Breast epithelium (tissue), 4 donors: ENCODE measurements at regions not wholly inside any gene's neighbourhood (a gene's known extent, or its start where the extent isn't known, plus 50 kb on each side); places are given as distances from the start of the nearest gene placed in this dataset.

Experiments
- DNase-seq, 2 donors: peaks; one replicate each; pipeline ENCODE4 v3.0.0-alpha.2; 2019; ENCODE audit warnings: low spot score in 2 of 2
- H3K27ac ChIP-seq, 2 donors: fragments of 200-600 bp; sonication (generic) in 1 of 2; one replicate each; pipeline ENCODE4 v1.5.1; 2016 to 2019; ENCODE audit warnings: mild to moderate bottlenecking in 1 of 2
- H3K27me3 ChIP-seq, 2 donors: fragments of 200-600 bp; sonication (generic) in 1 of 2; one replicate each; pipeline versions ENCODE4 v1.5.1 to v1.6.0; 2017 to 2019; ENCODE audit warnings: control low read depth in 1 of 2, mild to moderate bottlenecking in 1 of 2
- H3K36me3 ChIP-seq: fragments of 200-600 bp; one replicate; pipeline ENCODE4 v1.5.1; 2019
- H3K4me1 ChIP-seq, 2 donors: fragments of 200-600 bp; sonication (generic); one replicate each; pipeline ENCODE4 v1.5.1; 2016 to 2019; ENCODE audit warnings: control low read depth in 1 of 2
- H3K4me3 ChIP-seq, 3 donors: fragments of 200-600 bp; sonication (generic); 1 replicate in 2 of 3; 2 replicates in 1 of 3; pipeline ENCODE4 v1.5.1; 2016 to 2019; ENCODE audit warnings: mild to moderate bottlenecking in 3 of 3, moderate library complexity in 2 of 3
- H3K9me3 ChIP-seq, 2 donors: fragments of 200-600 bp; sonication (generic) in 1 of 2; one replicate each; pipeline ENCODE4 v1.5.1; 2016 to 2019; ENCODE audit warnings: control low read depth in 1 of 2
- POLR2A ChIP-seq: fragments of 450-650 bp; IDR thresholded peaks from one replicate; pipeline ENCODE4 v1.6.1; 2016; ENCODE audit warnings: antibody characterized with exemption, mild to moderate bottlenecking, moderate library complexity
- POLR2AphosphoS5 ChIP-seq, 3 donors: sonication (generic); formaldehyde crosslinking; IDR thresholded peaks; one replicate each; pipeline ENCODE4 v1.6.1; 2017; ENCODE audit warnings: antibody characterized with exemption in 3 of 3
- intact Hi-C: fragments of 100-400 bp; cut with DNase I; formaldehyde crosslinking; loops from one replicate; pipeline ENCODE4 v1.15.1; 2023; ENCODE audit warnings: low total_unique reads
- TF ChIP-seq, protein P1 (sequence below), 3 donors: fragments of 450-650 bp; IDR thresholded peaks; one replicate each; pipeline ENCODE4 v1.5.1; 2016 to 2017; ENCODE audit warnings: antibody characterized with exemption in 3 of 3, mild to moderate bottlenecking in 3 of 3, moderate library complexity in 3 of 3

DNA sequence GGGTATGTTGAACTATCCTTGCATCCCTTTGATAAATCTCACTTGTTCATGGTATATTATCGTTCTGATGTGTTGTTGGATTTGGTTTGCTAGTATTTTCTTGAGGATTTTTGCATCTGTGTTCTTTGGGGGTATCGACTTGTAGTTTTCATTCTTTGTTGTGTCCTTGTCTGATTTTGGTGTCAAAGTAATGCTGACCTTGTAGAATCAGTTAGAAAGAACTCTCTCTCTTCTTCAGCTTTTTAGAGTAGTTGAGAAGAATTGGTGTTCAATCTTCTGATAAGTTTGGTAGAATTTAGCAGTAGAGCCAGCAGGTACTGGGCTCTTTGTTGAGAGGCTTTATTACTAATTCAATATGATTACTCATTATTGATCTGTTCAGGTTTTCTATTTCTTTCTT, 707.2 kb upstream of the LRFN5 start:
- H3K9me3 ChIP-seq: no peaks in the 10 kb centered on the region
- no peaks in the 10 kb centered on the region for H3K4me1 ChIP-seq
- TF ChIP-seq POLR2AphosphoS5 (IDR thresholded peaks at IDR 0.05) (no peak), POLR2A (no peak)
- TF ChIP-seq, protein P1, sequence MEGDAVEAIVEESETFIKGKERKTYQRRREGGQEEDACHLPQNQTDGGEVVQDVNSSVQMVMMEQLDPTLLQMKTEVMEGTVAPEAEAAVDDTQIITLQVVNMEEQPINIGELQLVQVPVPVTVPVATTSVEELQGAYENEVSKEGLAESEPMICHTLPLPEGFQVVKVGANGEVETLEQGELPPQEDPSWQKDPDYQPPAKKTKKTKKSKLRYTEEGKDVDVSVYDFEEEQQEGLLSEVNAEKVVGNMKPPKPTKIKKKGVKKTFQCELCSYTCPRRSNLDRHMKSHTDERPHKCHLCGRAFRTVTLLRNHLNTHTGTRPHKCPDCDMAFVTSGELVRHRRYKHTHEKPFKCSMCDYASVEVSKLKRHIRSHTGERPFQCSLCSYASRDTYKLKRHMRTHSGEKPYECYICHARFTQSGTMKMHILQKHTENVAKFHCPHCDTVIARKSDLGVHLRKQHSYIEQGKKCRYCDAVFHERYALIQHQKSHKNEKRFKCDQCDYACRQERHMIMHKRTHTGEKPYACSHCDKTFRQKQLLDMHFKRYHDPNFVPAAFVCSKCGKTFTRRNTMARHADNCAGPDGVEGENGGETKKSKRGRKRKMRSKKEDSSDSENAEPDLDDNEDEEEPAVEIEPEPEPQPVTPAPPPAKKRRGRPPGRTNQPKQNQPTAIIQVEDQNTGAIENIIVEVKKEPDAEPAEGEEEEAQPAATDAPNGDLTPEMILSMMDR (IDR thresholded peaks at IDR 0.05): no peak
- no peak overlapping the region for H3K4me3 ChIP-seq
- intact Hi-C loops: no loop called here
- H3K27ac ChIP-seq: no peak overlapping the region
- no peaks in the 10 kb centered on the region for H3K36me3 ChIP-seq
- DNase-seq: no peak
- H3K27me3 ChIP-seq: no peaks in the 10 kb centered on the region

DNA sequence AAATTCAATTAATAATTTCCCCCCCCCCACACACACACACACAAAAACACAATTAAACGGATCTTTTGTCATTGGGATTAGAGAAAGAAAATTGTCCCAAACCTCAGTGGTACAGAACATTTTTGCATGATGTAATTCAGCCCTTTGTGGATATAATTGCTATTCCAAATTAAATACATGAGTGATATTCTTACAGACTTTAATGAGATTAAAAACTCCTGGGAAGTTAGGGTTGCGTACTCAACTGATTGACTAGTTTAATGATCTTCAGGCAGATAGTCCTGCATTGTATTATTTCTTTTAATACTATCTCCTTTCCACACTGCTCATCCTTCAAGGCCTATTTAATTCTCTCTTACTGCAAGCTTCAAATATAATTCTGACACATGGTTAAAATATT, 711.8 kb upstream of the LRFN5 start:
- H3K36me3 ChIP-seq: no peaks in the 10 kb centered on the region
- intact Hi-C loops: no loop called here
- H3K27ac ChIP-seq: no peak overlapping the region
- H3K9me3 ChIP-seq: no peaks in the 10 kb centered on the region
- DNase-seq: no peak
- no peaks in the 10 kb centered on the region for H3K27me3 ChIP-seq
- TF ChIP-seq POLR2A (no peak), POLR2AphosphoS5 (IDR thresholded peaks at IDR 0.05) (no peak)
- H3K4me3 ChIP-seq: no peak overlapping the region
- H3K4me1 ChIP-seq: no peaks in the 10 kb centered on the region

DNA sequence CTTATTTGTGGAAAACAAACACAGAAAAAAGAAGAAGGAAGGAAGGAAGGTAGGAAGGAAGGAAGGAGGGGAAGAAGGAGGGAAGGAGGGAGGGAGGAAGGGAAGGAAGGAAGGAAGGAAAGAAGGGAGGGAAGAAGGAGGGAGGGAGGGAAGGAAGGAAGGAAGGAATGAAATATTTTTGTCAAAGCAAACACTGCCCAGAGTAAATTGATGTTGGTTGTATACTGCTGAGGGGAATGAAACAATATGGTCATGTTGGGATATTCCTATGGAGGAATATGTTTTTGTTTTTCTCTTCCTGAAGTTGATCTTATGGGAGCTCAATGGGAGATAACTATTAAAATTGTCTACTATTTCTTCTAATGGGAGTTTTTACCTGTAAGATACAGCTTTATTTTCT, 717.5 kb upstream of the LRFN5 start:
- no peak overlapping the region for H3K27ac ChIP-seq
- intact Hi-C loops: no loop called here
- H3K36me3 ChIP-seq: no peaks in the 10 kb centered on the region
- H3K4me1 ChIP-seq: no peaks in the 10 kb centered on the region
- H3K27me3 ChIP-seq: no peaks in the 10 kb centered on the region
- H3K9me3 ChIP-seq: no peaks in the 10 kb centered on the region
- DNase-seq: no peak
- H3K4me3 ChIP-seq: no peak overlapping the region
- TF ChIP-seq POLR2A: no peak
- TF ChIP-seq POLR2AphosphoS5 (IDR thresholded peaks at IDR 0.05): no peak
- TF ChIP-seq, protein P1 (IDR thresholded peaks at IDR 0.05): no peak

DNA sequence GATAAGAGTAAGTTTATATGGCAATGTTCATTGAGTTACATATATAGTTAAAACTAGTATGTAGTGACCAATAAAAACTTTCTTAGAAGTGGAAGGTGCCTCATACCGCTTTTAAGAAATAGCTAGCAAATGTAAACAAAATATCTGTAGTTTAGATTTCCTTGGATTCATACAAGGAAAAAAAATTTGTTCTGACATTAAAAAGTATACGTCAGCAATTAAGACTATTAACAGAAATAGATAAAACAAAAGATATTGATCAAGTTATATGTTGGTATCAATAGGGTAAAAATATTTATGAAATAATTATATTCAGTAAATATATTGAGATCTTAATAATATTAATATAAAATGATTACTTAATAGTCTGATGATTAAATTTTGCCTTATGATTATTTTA, 718.8 kb upstream of the LRFN5 start:
- H3K4me3 ChIP-seq: no peak overlapping the region
- intact Hi-C loops: no loop called here
- H3K36me3 ChIP-seq: no peaks in the 10 kb centered on the region
- no peak overlapping the region for H3K27ac ChIP-seq
- TF ChIP-seq, protein P1 (IDR thresholded peaks at IDR 0.05): no peak
- TF ChIP-seq POLR2A (no peak), POLR2AphosphoS5 (IDR thresholded peaks at IDR 0.05) (no peak)
- no peak for DNase-seq
- no peaks in the 10 kb centered on the region for H3K4me1 ChIP-seq
- H3K27me3 ChIP-seq: no peaks in the 10 kb centered on the region
- no peaks in the 10 kb centered on the region for H3K9me3 ChIP-seq

DNA sequence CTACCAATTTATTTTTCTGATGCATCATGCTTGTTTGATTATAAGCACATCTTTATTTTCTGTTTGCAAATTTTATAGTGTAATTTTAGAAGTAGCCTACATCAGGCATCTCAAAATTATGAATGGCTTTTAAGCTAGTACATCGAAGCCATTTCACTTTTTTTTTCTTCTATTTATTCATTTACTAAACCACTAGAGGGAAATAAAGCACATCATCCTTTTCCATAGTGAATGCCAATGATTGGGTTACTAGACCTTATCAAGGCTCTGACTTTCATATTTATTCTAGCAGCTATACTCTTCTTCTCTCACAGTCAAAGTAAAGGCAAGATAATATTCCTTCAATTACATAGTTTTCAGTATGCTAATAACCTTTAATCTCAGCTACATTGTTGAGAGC, 736.4 kb upstream of the LRFN5 start:
- Histone ChIP-seq H3K27me3 (no peaks in the 10 kb centered on the region), H3K4me1 (no peaks in the 10 kb centered on the region), H3K36me3 (no peaks in the 10 kb centered on the region), H3K27ac (no peak overlapping the region), H3K9me3 (no peaks in the 10 kb centered on the region), H3K4me3 (no peak overlapping the region)
- DNase-seq: no peak
- TF ChIP-seq, protein P1 (IDR thresholded peaks at IDR 0.05): no peak
- no peak for TF ChIP-seq POLR2A
- no peak for TF ChIP-seq POLR2AphosphoS5 (IDR thresholded peaks at IDR 0.05)
- intact Hi-C loops: no loop called here

DNA sequence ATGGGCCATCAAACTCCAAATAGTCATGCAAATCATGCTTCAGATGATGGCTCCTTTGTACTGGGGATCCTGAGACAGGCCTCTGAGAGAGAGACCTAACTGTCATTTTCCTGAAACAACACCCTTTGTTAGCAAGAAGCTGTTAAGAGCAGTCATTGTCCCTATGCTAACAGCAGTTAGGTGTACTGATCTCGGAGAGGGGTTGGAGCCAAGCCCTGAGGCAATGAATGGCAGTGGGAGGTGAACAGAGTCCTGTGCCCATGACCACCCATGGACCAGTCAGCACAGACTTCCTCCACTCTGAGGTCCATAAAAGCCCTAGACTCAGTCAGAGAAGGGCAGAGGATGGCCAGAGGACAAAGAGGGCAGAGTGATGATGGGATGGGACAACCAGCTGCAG, 747.6 kb upstream of the LRFN5 start:
- Histone ChIP-seq H3K36me3 (no peaks in the 10 kb centered on the region), H3K27me3 (no peaks in the 10 kb centered on the region), H3K4me3 (no peak overlapping the region), H3K4me1 (no peaks in the 10 kb centered on the region), H3K27ac (no peak overlapping the region), H3K9me3 (peaks cover 0 to 8% of the 10 kb centered on the region in 2 donors)
- intact Hi-C loops: no loop called here
- DNase-seq: no peak
- TF ChIP-seq, protein P1 (IDR thresholded peaks at IDR 0.05): no peak
- TF ChIP-seq POLR2AphosphoS5 (IDR thresholded peaks at IDR 0.05): no peak
- TF ChIP-seq POLR2A: no peak
